ENCODE measurements at regions not wholly inside any gene's neighbourhood (a gene's known extent, or its start where the extent isn't known, plus 50 kb on each side); places are given as distances from the start of the nearest gene placed in this dataset.

DNA sequence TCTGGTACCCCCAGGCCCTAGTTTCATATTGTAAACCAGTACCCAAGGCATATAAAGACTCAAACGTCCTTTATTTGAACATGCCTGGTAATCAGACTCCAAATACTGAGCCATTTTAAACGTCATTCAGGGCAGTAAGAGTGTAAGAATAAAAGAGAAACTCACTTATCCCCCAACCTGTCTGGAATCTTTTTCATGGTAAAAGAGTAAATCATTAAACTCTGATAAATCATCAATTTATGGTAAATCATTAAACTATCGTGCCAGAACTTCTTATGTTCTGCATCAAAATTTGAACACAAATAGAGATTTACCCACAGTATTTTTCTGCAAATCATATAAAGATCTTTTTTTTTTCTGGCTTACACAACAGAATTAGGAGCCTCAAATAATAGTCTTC lies 734.3 kb upstream of the POT1 start:
- no peak overlapping the region for H3K4me3 ChIP-seq (ENCODE audit: low read length)
- H3K9ac ChIP-seq (ENCODE audit: low read length), result no peak overlapping the region
- H3K27me3 ChIP-seq (replicated peaks; ENCODE audit: control insufficient read depth, insufficient read depth, low read length), result no peaks in the 10 kb centered on the region
- H3K4me1 ChIP-seq (ENCODE audit: control insufficient read depth, insufficient read depth, low read length), result peaks cover 2% of the 10 kb centered on the region
- no peaks in the 10 kb centered on the region for H3K9me3 ChIP-seq (ENCODE audit: control insufficient read depth, low read length)
- DNase-seq (ENCODE audit: low read depth), result no peak
- H3K36me3 ChIP-seq (ENCODE audit: control insufficient read depth, insufficient read depth, low read length, severe bottlenecking), result no peaks in the 10 kb centered on the region

DNA sequence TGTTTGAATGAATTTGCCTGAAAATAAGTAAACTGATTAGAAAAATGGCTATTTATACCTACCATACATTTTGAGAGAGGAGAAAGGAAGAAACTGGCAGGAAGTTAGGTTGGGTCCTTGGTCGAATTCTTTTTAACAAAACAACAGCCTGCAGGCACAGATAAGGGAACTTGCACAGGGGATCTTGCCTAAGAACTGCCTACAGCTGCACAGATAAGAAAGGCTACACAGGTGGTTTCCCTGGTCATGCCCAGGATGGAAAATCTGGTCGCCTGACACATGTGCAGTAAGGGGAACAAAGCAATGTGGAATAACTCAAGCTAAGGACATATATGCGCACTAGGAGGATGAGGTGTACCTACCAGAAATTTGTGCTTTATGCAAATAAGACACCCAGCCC lies 732.1 kb upstream of the POT1 start:
- no peak overlapping the region for H3K9ac ChIP-seq (ENCODE audit: low read length)
- H3K4me1 ChIP-seq (ENCODE audit: control insufficient read depth, insufficient read depth, low read length), result peaks cover 2% of the 10 kb centered on the region
- H3K27me3 ChIP-seq (replicated peaks; ENCODE audit: control insufficient read depth, insufficient read depth, low read length), result no peaks in the 10 kb centered on the region
- no peaks in the 10 kb centered on the region for H3K9me3 ChIP-seq (ENCODE audit: control insufficient read depth, low read length)
- H3K36me3 ChIP-seq (ENCODE audit: control insufficient read depth, insufficient read depth, low read length, severe bottlenecking), result no peaks in the 10 kb centered on the region
- DNase-seq (ENCODE audit: low read depth), result no peak
- no peak overlapping the region for H3K4me3 ChIP-seq (ENCODE audit: low read length)

DNA sequence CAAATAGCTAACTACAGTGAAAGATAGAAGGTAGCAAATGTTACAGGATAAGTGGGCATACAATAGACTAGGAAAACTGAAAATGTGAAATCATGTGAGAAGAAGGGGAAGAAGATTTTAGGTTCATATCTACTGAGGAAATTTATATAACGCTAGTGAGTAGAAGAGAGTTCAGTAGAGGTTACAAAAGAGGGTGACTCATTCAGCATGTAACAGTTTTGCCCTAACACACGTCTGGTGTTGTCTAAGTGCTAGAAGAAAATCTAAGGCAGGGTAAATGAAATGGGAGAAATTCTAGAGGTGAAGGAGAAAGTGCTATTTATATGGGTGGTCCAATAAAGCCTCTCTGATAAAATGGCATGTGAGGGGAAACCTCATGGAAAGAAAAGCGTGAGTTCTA lies 731.4 kb upstream of the POT1 start:
- Histone ChIP-seq H3K4me3 (ENCODE audit: low read length) (no peak overlapping the region), H3K27me3 (replicated peaks; ENCODE audit: control insufficient read depth, insufficient read depth, low read length) (no peaks in the 10 kb centered on the region), H3K9me3 (ENCODE audit: control insufficient read depth, low read length) (no peaks in the 10 kb centered on the region), H3K9ac (ENCODE audit: low read length) (no peak overlapping the region), H3K36me3 (ENCODE audit: control insufficient read depth, insufficient read depth, low read length, severe bottlenecking) (no peaks in the 10 kb centered on the region), H3K4me1 (ENCODE audit: control insufficient read depth, insufficient read depth, low read length) (peaks cover 2% of the 10 kb centered on the region)
- no peak for DNase-seq (ENCODE audit: low read depth)

DNA sequence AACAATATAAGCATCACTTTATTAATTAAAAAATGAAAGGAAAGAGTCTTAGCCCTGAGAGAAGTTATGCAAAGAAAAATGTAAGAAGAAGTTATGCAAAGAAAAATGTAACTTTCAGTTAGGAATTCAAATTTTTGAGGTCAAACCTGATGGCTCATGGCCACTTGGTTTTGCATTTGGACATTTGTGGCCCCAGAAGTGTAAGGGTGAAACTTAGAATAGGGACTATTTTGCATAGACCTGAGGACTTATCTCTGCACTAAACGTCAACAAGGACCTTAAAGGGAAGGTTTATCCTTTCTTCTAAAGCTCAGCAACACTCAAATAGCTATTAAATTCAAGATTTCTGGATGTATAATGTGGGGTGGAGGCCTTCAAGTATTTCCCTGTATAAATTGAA lies 724.5 kb upstream of the POT1 start:
- Histone ChIP-seq H3K4me3 (ENCODE audit: low read length) (no peak overlapping the region), H3K9me3 (ENCODE audit: control insufficient read depth, low read length) (no peaks in the 10 kb centered on the region), H3K9ac (ENCODE audit: low read length) (no peak overlapping the region), H3K36me3 (ENCODE audit: control insufficient read depth, insufficient read depth, low read length, severe bottlenecking) (no peaks in the 10 kb centered on the region), H3K4me1 (ENCODE audit: control insufficient read depth, insufficient read depth, low read length) (no peaks in the 10 kb centered on the region), H3K27me3 (replicated peaks; ENCODE audit: control insufficient read depth, insufficient read depth, low read length) (no peaks in the 10 kb centered on the region)
- no peak for DNase-seq (ENCODE audit: low read depth)

DNA sequence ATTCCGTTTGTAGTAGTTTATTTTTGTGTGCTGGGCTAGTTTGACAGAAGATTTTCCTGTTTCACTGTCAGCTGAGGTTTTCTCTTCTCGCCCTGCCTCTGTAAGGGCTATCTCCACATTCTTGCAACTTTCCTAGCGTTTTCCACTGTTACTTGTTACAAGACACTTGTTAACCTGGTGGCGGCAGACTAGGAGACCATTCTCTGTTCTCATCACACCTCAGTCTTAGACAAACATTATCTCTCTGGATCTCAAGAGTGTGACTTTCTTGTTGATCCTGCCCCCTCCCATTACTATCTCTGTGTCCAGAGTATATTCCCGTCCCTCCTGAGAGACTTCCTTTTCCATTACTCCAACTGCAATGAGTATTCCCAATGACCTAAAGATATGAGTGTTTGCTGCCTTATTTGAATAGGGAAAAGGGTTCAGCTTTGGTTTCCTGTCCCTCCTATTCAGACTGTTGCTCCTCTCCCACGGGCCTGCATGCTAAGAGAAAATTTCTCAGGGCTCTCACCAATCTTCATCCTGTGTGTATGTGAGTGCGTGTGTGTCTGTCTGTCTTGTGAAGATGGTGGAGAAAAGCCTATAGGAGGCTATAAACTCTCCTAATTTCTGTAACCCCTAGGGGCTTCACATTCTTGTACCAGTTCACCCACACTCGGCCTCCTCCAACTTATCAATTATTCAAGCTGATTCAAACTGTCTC lies 722.4 kb upstream of the POT1 start:
- no peak for DNase-seq (ENCODE audit: low read depth)
- no peak overlapping the region for H3K4me3 ChIP-seq (ENCODE audit: low read length)
- H3K36me3 ChIP-seq (ENCODE audit: control insufficient read depth, insufficient read depth, low read length, severe bottlenecking), result no peaks in the 10 kb centered on the region
- H3K27me3 ChIP-seq (replicated peaks; ENCODE audit: control insufficient read depth, insufficient read depth, low read length), result no peaks in the 10 kb centered on the region
- H3K9me3 ChIP-seq (ENCODE audit: control insufficient read depth, low read length), result no peaks in the 10 kb centered on the region
- no peaks in the 10 kb centered on the region for H3K4me1 ChIP-seq (ENCODE audit: control insufficient read depth, insufficient read depth, low read length)
- H3K9ac ChIP-seq (ENCODE audit: low read length), result no peak overlapping the region

DNA sequence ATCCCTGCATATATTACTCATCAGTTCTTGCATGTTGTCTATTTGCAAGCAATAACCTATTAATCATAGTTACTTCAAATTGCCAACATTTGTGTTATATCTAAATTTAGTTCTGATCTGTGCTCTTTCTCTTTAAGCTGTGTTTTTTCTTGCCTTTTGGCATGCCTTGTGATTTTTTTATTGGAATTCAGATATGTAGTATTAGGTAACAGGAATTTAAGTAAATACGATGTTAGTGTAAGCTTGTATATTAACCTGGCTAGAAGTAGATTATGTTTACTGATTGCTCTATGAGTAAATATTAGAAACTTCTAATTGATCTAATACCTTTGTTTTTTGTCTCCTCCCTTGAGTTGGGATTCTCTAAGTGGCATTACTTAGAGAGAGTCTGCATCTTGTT lies 718.9 kb upstream of the POT1 start:
- DNase-seq (ENCODE audit: low read depth), result no peak
- Histone ChIP-seq H3K36me3 (ENCODE audit: control insufficient read depth, insufficient read depth, low read length, severe bottlenecking) (no peaks in the 10 kb centered on the region), H3K4me1 (ENCODE audit: control insufficient read depth, insufficient read depth, low read length) (no peaks in the 10 kb centered on the region), H3K9me3 (ENCODE audit: control insufficient read depth, low read length) (no peaks in the 10 kb centered on the region), H3K4me3 (ENCODE audit: low read length) (no peak overlapping the region), H3K27me3 (replicated peaks; ENCODE audit: control insufficient read depth, insufficient read depth, low read length) (no peaks in the 10 kb centered on the region), H3K9ac (ENCODE audit: low read length) (no peak overlapping the region)

DNA sequence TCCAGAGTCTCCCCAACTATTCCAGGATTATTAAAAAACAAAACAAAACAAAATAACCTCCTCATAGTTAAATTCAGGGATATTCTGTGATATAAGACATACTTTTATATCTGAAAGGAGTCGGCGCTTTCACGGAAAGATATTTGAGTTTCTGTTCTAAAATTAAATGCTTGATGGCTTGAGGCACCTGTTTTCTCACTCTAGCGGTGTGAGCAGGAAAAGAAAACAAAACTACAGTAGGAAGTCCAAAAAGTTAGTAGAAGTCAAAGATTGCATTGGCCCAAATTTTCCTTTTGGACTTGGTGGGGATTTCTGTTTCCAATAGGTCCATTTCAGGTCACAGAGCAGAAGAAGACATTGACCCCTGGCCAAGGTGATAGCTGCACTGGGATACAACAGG lies 716.1 kb upstream of the POT1 start:
- no peaks in the 10 kb centered on the region for H3K27me3 ChIP-seq (replicated peaks; ENCODE audit: control insufficient read depth, insufficient read depth, low read length)
- DNase-seq (ENCODE audit: low read depth), result no peak
- no peaks in the 10 kb centered on the region for H3K9me3 ChIP-seq (ENCODE audit: control insufficient read depth, low read length)

DNA sequence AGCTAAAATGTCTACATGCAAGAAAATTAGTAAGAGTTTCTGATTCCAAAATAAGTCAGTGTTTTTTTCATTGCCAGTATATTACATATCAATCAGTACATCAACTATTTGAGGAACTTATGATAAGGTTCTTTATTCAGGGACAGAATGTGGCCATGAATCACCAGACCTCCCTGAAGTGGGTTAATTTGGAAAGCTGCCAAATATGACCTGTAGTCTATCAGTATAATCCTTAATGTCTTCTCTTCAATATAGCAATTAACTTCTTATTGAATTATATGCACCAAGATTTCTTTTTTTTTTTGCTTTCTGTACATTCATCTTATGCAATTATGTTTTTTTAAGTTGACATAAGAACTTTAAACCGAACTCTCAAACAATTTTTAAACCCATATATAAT lies 714.5 kb upstream of the POT1 start:
- no peak for DNase-seq (ENCODE audit: low read depth)
- no peaks in the 10 kb centered on the region for H3K36me3 ChIP-seq (ENCODE audit: control insufficient read depth, insufficient read depth, low read length, severe bottlenecking)
- H3K27me3 ChIP-seq (replicated peaks; ENCODE audit: control insufficient read depth, insufficient read depth, low read length), result no peaks in the 10 kb centered on the region
- no peak overlapping the region for H3K4me3 ChIP-seq (ENCODE audit: low read length)
- H3K9me3 ChIP-seq (ENCODE audit: control insufficient read depth, low read length), result no peaks in the 10 kb centered on the region
- no peak overlapping the region for H3K9ac ChIP-seq (ENCODE audit: low read length)
- no peaks in the 10 kb centered on the region for H3K4me1 ChIP-seq (ENCODE audit: control insufficient read depth, insufficient read depth, low read length)

More for the DNA sequence above, 716.1 kb upstream of the POT1 start:
- no peak overlapping the region for H3K4me3 ChIP-seq (ENCODE audit: low read length)
- H3K36me3 ChIP-seq (ENCODE audit: control insufficient read depth, insufficient read depth, low read length, severe bottlenecking), result no peaks in the 10 kb centered on the region
- H3K4me1 ChIP-seq (ENCODE audit: control insufficient read depth, insufficient read depth, low read length), result no peaks in the 10 kb centered on the region
- no peak overlapping the region for H3K9ac ChIP-seq (ENCODE audit: low read length)

DNA sequence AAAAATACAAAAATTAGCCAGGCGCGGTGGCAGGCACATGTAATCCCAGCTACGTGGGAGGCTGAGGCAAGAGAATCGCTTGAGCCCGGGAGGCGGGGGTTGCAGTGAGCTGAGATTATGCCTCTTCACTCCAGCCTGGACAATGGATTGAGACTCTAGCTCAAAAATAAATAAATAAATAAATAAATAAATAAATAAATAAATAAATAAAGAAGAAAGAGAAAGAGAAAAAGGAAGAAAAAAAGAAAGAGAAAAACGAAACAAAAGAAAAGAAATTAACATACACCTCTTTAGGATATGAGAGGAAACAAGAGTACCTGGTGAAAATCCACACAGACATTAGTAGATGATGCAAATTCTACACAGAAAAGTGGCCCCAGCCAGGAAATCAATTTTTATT lies 713.7 kb upstream of the POT1 start:
- no peak overlapping the region for H3K9ac ChIP-seq (ENCODE audit: low read length)
- no peaks in the 10 kb centered on the region for H3K36me3 ChIP-seq (ENCODE audit: control insufficient read depth, insufficient read depth, low read length, severe bottlenecking)
- H3K27me3 ChIP-seq (replicated peaks; ENCODE audit: control insufficient read depth, insufficient read depth, low read length), result no peaks in the 10 kb centered on the region
- no peak overlapping the region for H3K4me3 ChIP-seq (ENCODE audit: low read length)
- DNase-seq (ENCODE audit: low read depth), result no peak
- H3K4me1 ChIP-seq (ENCODE audit: control insufficient read depth, insufficient read depth, low read length), result no peaks in the 10 kb centered on the region
- no peaks in the 10 kb centered on the region for H3K9me3 ChIP-seq (ENCODE audit: control insufficient read depth, low read length)

DNA sequence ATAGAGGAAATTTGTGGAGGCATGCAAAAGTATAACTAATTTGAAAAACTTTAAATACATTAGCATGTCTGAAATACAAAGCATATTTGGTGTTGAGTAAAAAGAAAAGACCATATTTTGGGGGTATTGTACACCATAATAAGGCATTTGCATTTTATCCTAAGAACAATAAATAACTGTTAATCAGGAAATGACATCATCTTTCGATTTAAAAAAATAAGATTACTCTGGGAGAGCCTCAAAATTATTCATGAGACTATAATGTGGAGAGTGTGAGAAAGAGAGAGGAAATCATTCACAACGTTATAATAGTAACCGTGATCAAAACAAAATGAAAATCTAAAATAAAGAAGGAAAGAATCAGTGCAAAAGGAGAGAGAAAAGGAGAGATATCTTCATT lies 712.3 kb upstream of the POT1 start:
- no peak for DNase-seq (ENCODE audit: low read depth)
- no peaks in the 10 kb centered on the region for H3K36me3 ChIP-seq (ENCODE audit: control insufficient read depth, insufficient read depth, low read length, severe bottlenecking)
- H3K27me3 ChIP-seq (replicated peaks; ENCODE audit: control insufficient read depth, insufficient read depth, low read length), result no peaks in the 10 kb centered on the region
- H3K9ac ChIP-seq (ENCODE audit: low read length), result no peak overlapping the region
- no peaks in the 10 kb centered on the region for H3K4me1 ChIP-seq (ENCODE audit: control insufficient read depth, insufficient read depth, low read length)
- no peak overlapping the region for H3K4me3 ChIP-seq (ENCODE audit: low read length)
- no peaks in the 10 kb centered on the region for H3K9me3 ChIP-seq (ENCODE audit: control insufficient read depth, low read length)

DNA sequence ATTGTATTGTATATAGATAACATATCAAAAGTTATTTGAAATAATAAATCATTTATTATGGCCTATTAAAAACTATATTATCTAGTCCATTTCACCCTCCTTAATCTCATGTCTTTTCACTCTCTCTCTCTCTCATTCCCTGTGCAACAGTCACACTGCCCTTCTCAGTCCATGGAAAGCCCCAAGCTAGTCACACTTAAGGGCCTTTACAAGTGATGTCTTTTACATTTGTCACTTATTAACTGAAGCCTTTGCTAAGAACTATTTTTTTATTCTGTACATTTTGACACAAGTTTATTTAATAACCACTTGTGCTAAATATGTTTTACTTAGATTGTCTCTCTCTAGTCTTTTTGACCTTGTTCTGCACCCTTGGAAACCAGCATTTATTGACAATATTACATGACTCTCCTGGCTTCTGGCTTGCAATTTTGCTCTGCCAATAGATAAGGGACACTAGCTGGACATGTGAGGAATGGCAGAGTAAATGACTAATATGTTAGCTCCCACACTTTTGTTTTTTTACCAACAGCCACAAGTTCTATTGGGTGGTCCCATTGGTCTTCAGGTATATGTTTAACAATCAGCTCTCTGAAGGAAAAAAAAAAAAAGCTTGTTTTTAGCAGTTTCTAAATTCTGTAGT lies 706.8 kb upstream of the POT1 start:
- Histone ChIP-seq H3K4me3 (ENCODE audit: low read length) (no peak overlapping the region), H3K9ac (ENCODE audit: low read length) (no peak overlapping the region), H3K36me3 (ENCODE audit: control insufficient read depth, insufficient read depth, low read length, severe bottlenecking) (no peaks in the 10 kb centered on the region), H3K4me1 (ENCODE audit: control insufficient read depth, insufficient read depth, low read length) (no peaks in the 10 kb centered on the region), H3K9me3 (ENCODE audit: control insufficient read depth, low read length) (peaks cover 5% of the 10 kb centered on the region), H3K27me3 (replicated peaks; ENCODE audit: control insufficient read depth, insufficient read depth, low read length) (no peaks in the 10 kb centered on the region)
- DNase-seq (ENCODE audit: low read depth), result no peak

DNA sequence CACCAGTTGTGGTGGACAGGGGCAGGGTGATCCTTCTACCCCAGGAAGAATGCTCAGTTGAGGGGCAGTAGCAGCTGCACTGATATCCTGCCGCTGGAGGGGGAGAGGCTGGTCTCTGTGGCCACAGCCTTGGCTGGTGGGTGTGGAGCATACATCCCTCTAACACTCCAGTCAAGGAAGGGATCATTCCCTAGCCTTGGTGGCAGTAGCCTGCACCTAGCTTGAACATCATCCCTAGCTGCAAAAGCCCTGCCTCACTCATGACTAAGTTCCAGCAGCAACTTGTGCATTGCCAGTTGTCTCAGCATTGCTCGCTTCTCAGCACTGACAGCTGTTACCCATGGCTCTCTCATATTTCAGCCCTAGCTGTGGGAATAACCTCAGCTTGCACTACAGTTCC lies 688.9 kb upstream of the POT1 start:
- Histone ChIP-seq H3K27me3 (replicated peaks; ENCODE audit: control insufficient read depth, insufficient read depth, low read length) (no peaks in the 10 kb centered on the region), H3K4me3 (ENCODE audit: low read length) (no peak overlapping the region), H3K9me3 (ENCODE audit: control insufficient read depth, low read length) (peaks cover 7% of the 10 kb centered on the region), H3K9ac (ENCODE audit: low read length) (no peak overlapping the region), H3K36me3 (ENCODE audit: control insufficient read depth, insufficient read depth, low read length, severe bottlenecking) (no peaks in the 10 kb centered on the region), H3K4me1 (ENCODE audit: control insufficient read depth, insufficient read depth, low read length) (no peaks in the 10 kb centered on the region)
- no peak for DNase-seq (ENCODE audit: low read depth)
